Adrenal gland (tissue), 5 donors: ENCODE measurements at regions not wholly inside any gene's neighbourhood (a gene's known extent, or its start where the extent isn't known, plus 50 kb on each side); places are given as distances from the start of the nearest gene placed in this dataset.

ENCODE experiments used
- CTCF ChIP-seq, 6 experiments: fragments of 450-650 bp in 4 of 6; fragments of 200-600 bp in 2 of 6; sonication (generic) in 1 of 6; IDR thresholded peaks; 1 replicate in 5 of 6; 2 replicates in 1 of 6; pipeline versions ENCODE4 v1.5.1 to v1.8.0; 2016 to 2021; ENCODE audit warnings: antibody characterized with exemption in 6 of 6, mild to moderate bottlenecking in 2 of 6, moderate library complexity in 1 of 6
- POLR2A ChIP-seq, 2 donors: fragments of 450-650 bp; IDR thresholded peaks; one replicate each; pipeline ENCODE4 v1.6.1; 2017; ENCODE audit warnings: antibody characterized with exemption in 2 of 2, mild to moderate bottlenecking in 2 of 2, moderate library complexity in 1 of 2
- donor health status: DM: no; HTN: no; CAD: no.

- TF ChIP-seq POLR2A (IDR thresholded peaks at IDR 0.05) (no peak), CTCF (IDR thresholded peaks at IDR 0.05) (no peak)
Measured at GRCh38 chrX:20952180-20952579, 422.0 kb upstream of the CNKSR2 start.
